Esophagus squamous epithelium (tissue), 4 donors: ENCODE measurements at regions not wholly inside any gene's neighbourhood (a gene's known extent, or its start where the extent isn't known, plus 50 kb on each side); places are given as distances from the start of the nearest gene placed in this dataset.

Experiments
- CTCF ChIP-seq, 6 experiments: fragments of 450-650 bp in 4 of 6; fragments of 200-600 bp in 2 of 6; sonication (generic) in 2 of 6; IDR thresholded peaks; one replicate each; pipeline ENCODE4 v1.5.1; 2016 to 2019; ENCODE audit warnings: antibody characterized with exemption in 6 of 6, mild to moderate bottlenecking in 4 of 6, moderate library complexity in 4 of 6
- POLR2A ChIP-seq, 4 donors: fragments of 450-650 bp; IDR thresholded peaks; one replicate each; pipeline ENCODE4 v1.6.1; 2017; ENCODE audit warnings: antibody characterized with exemption in 4 of 4, mild to moderate bottlenecking in 4 of 4, moderate library complexity in 3 of 4

- TF ChIP-seq CTCF (IDR thresholded peaks at IDR 0.05) (no peak), POLR2A (IDR thresholded peaks at IDR 0.05) (no peak)
These were observed 315.6 kb upstream of the HAND2 start for GRCh38 chr4:173845580-173845979.
